ENCODE measurements at regions not wholly inside any gene's neighbourhood (a gene's known extent, or its start where the extent isn't known, plus 50 kb on each side); places are given as distances from the start of the nearest gene placed in this dataset.

GRCh38 chr4:115396034-115396433, 282.6 kb upstream of the NDST4 start:
- DNase-seq, result no peak

- no peak for DNase-seq
Observed at GRCh38 chr4:115376866-115377265, 263.4 kb upstream of the NDST4 start.

- no peak for DNase-seq
Observed at GRCh38 chr4:115374621-115375020, 261.2 kb upstream of the NDST4 start.

- no peak for DNase-seq
Observed at GRCh38 chr4:115370490-115370889, 257.1 kb upstream of the NDST4 start.

GRCh38 chr4:115370012-115370411, 256.6 kb upstream of the NDST4 start:
- DNase-seq, result no peak

GRCh38 chr4:115366390-115366789, 253.0 kb upstream of the NDST4 start:
- no peak for DNase-seq

GRCh38 chr4:115365185-115365584, 251.8 kb upstream of the NDST4 start:
- no peak for DNase-seq

- no peak for DNase-seq
Observed at GRCh38 chr4:115361781-115362180, 248.4 kb upstream of the NDST4 start.

GRCh38 chr4:115360431-115360830, 247.0 kb upstream of the NDST4 start:
- DNase-seq, result no peak

- DNase-seq, result no peak
Observed at GRCh38 chr4:115357776-115358175, 244.4 kb upstream of the NDST4 start.

- DNase-seq, result no peak
Observed at GRCh38 chr4:115356176-115356575, 242.8 kb upstream of the NDST4 start.

GRCh38 chr4:115355329-115355728, 241.9 kb upstream of the NDST4 start:
- no peak for DNase-seq

GRCh38 chr4:115353370-115353769, 239.9 kb upstream of the NDST4 start:
- no peak for DNase-seq

GRCh38 chr4:115343171-115343570, 229.8 kb upstream of the NDST4 start:
- DNase-seq, result no peak

GRCh38 chr4:115334736-115335411, 221.5 kb upstream of the NDST4 start:
- DNase-seq, result no peak

- DNase-seq, result no peak
Observed at GRCh38 chr4:115332078-115332477, 218.7 kb upstream of the NDST4 start.

- no peak for DNase-seq
Observed at GRCh38 chr4:115331241-115331640, 217.8 kb upstream of the NDST4 start.

- DNase-seq, result no peak
Observed at GRCh38 chr4:115325836-115326235, 212.4 kb upstream of the NDST4 start.

- no peak for DNase-seq
Observed at GRCh38 chr4:115323106-115323707, 209.8 kb upstream of the NDST4 start.

- DNase-seq, result no peak
Observed at GRCh38 chr4:115315182-115315581, 201.8 kb upstream of the NDST4 start.

GRCh38 chr4:115310641-115311040, 197.2 kb upstream of the NDST4 start:
- DNase-seq, result no peak

- DNase-seq, result no peak
Observed at GRCh38 chr4:115294717-115295116, 181.3 kb upstream of the NDST4 start.

- no peak for DNase-seq
Observed at GRCh38 chr4:115293093-115293462, 179.7 kb upstream of the NDST4 start.

GRCh38 chr4:115292320-115293092, 179.1 kb upstream of the NDST4 start:
- no peak for DNase-seq

All from HCEC 1CT (cell line).